CD4-positive, alpha-beta T cell (primary cell): ENCODE measurements at regions not wholly inside any gene's neighbourhood (a gene's known extent, or its start where the extent isn't known, plus 50 kb on each side); places are given as distances from the start of the nearest gene placed in this dataset.

Experiments used
- ATAC-seq: fragments of 200-7000 bp; cut with Tn5 transposase; one replicate; pipeline ENCODE4 v1.10.0; 2022; ENCODE audit warnings: mild to moderate bottlenecking; ENCODE audit not compliant: poor library complexity
- CTCF ChIA-PET: fragments of 350-600 bp; sonication (Branson Sonifier 250); formaldehyde crosslinking; loops from one replicate; lab custom pipeline; 2021; ENCODE audit warnings: antibody characterized with exemption, inconsistent platforms; lab: Charles Lee
- POLR2A ChIA-PET: fragments of 350-600 bp; sonication (Branson Sonifier 250); formaldehyde crosslinking; loops from one replicate; lab custom pipeline; 2021; ENCODE audit warnings: antibody characterized with exemption, inconsistent platforms; lab: Charles Lee
- DNase-seq, 14 experiments: peaks; one replicate each; pipeline ENCODE4 v3.0.0-alpha.2; 2013 to 2020; ENCODE audit warnings: mixed read lengths in 2 of 14
- H3K27ac ChIP-seq, 2 donors: one replicate each; pipeline versions ENCODE4 v1.5.1 to v1.7.0; 2013; ENCODE audit warnings: low read length in 2 of 2, low read depth in 1 of 2, mild to moderate bottlenecking in 1 of 2
- H3K27me3 ChIP-seq, 2 experiments: 1 replicate in 1 of 2; 2 replicates in 1 of 2; pipeline versions ENCODE4 v1.6.1 to v1.7.0; 2013; ENCODE audit warnings: low read length in 2 of 2, control low read depth in 1 of 2, mild to moderate bottlenecking in 1 of 2, moderate library complexity in 1 of 2; ENCODE audit not compliant: insufficient read depth in 2 of 2, control insufficient read depth in 1 of 2
- H3K36me3 ChIP-seq: one replicate; pipeline ENCODE4 v1.6.1; 2013; ENCODE audit warnings: low read length, control low read depth; ENCODE audit not compliant: insufficient read depth
- H3K4me1 ChIP-seq: one replicate; pipeline ENCODE4 v1.6.1; 2013; ENCODE audit warnings: low read length, control low read depth; ENCODE audit not compliant: insufficient read depth
- H3K4me3 ChIP-seq: one replicate; pipeline ENCODE4 v1.5.1; 2013; ENCODE audit warnings: mild to moderate bottlenecking, low read length, moderate library complexity
- H3K9me3 ChIP-seq, 2 experiments: 1 replicate in 1 of 2; 2 replicates in 1 of 2; pipeline versions ENCODE4 v1.6.1 to v1.7.0; 2013; ENCODE audit warnings: low read length in 2 of 2, mild to moderate bottlenecking in 2 of 2, control low read depth in 1 of 2, moderate library complexity in 1 of 2; ENCODE audit not compliant: control insufficient read depth in 1 of 2, insufficient read depth in 1 of 2
- H3K27ac Mint-ChIP-seq: one replicate; pipeline ENCODE4 v1.8.0; 2020; ENCODE audit warnings: mixed read lengths
- H3K27me3 Mint-ChIP-seq: one replicate; pipeline ENCODE4 v1.8.0; 2021; ENCODE audit warnings: mixed read lengths
- H3K36me3 Mint-ChIP-seq: one replicate; pipeline ENCODE4 v1.8.0; 2021; ENCODE audit warnings: low read depth, mixed read lengths
- H3K4me1 Mint-ChIP-seq: one replicate; pipeline ENCODE4 v1.8.0; 2021; ENCODE audit warnings: low read depth, mixed read lengths
- H3K4me3 Mint-ChIP-seq: one replicate; pipeline ENCODE4 v1.8.0; 2020; ENCODE audit warnings: mild to moderate bottlenecking, mixed read lengths
- H3K9me3 Mint-ChIP-seq: one replicate; pipeline ENCODE4 v1.8.0; 2020; ENCODE audit warnings: mixed read lengths
- intact Hi-C, 2 experiments: fragments of 100-400 bp; cut with DNase I in 1 of 2; cut with micrococcal nuclease in 1 of 2; formaldehyde crosslinking; loops; one replicate each; pipeline versions ENCODE4 v1.15.1 to v1.9.0; 2023 to 2025; cut with DNase I, micrococcal nuclease
- TF ChIP-seq, protein P1 (sequence below): fragments of 200-600 bp; IDR thresholded peaks from one replicate; pipeline ENCODE4 v1.8.0; 2022; ENCODE audit warnings: antibody characterized with exemption, mild to moderate bottlenecking

DNA sequence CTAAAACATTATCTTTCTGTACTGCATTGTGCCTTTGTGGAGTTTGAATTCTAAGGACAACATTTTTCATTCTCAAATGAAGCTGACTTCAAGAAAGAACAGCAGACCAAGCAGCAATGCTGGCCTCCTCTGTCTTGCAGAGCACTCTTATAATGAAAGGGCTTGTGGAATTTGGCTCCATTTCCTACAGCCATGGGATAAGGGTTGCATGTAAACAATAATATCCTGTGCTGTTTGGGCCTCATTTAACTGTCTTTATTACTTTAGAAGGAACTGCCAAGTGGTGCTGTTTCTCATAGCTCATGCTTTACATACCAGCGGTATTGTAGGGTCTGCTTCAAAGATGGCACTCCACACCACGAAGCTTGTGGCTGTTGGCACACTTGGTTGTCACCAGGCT is 111.4 kb upstream of the EOLA2 start:
- Histone ChIP-seq H3K27ac (no peak overlapping the region), H3K27me3 (no peaks in the 10 kb centered on the region), H3K4me1 (no peaks in the 10 kb centered on the region), H3K9me3 (no peaks in the 10 kb centered on the region), H3K36me3 (no peaks in the 10 kb centered on the region), H3K4me3 (no peak overlapping the region)
- H3K4me1 Mint-ChIP-seq: no peaks in the 10 kb centered on the region
- CTCF ChIA-PET: interaction anchor here (1.2 kb wide), 1 partner anchor 14 kb away, joined by 3 read pairs; no protein-coding TSS in a partner anchor
- no peak for ATAC-seq
- peaks cover 13% of the 10 kb centered on the region for H3K27me3 Mint-ChIP-seq
- no peaks in the 10 kb centered on the region for H3K9me3 Mint-ChIP-seq
- H3K4me3 Mint-ChIP-seq: no peak overlapping the region
- POLR2A ChIA-PET: no interaction called here
- no peak for DNase-seq
- TF ChIP-seq, protein P1, sequence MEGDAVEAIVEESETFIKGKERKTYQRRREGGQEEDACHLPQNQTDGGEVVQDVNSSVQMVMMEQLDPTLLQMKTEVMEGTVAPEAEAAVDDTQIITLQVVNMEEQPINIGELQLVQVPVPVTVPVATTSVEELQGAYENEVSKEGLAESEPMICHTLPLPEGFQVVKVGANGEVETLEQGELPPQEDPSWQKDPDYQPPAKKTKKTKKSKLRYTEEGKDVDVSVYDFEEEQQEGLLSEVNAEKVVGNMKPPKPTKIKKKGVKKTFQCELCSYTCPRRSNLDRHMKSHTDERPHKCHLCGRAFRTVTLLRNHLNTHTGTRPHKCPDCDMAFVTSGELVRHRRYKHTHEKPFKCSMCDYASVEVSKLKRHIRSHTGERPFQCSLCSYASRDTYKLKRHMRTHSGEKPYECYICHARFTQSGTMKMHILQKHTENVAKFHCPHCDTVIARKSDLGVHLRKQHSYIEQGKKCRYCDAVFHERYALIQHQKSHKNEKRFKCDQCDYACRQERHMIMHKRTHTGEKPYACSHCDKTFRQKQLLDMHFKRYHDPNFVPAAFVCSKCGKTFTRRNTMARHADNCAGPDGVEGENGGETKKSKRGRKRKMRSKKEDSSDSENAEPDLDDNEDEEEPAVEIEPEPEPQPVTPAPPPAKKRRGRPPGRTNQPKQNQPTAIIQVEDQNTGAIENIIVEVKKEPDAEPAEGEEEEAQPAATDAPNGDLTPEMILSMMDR: no peak
- no peaks in the 10 kb centered on the region for H3K36me3 Mint-ChIP-seq
- intact Hi-C loops: no loop called here
- no peak overlapping the region for H3K27ac Mint-ChIP-seq

DNA sequence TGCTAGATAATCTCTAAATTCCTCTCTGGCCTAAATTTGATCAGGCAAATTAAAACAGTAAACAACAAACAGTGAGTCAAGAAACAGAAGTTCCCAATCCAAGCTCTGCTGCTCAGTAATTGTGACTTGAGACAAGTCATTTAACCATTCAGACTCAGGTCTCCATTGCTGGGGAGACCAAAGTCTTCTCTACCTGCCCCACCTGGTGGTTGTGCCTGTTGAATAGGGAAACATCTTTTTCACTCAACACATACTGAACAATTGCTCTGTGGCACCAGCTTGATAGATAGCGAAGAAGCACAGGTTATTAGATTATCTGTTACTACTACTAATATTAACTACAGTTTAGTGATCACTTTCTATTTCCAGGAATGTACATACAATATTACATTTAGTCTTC is 112.1 kb upstream of the EOLA2 start:
- ATAC-seq (no peak), DNase-seq (no peak)
- ChIA-PET CTCF (no interaction called here), POLR2A (no interaction called here)
- Mint-ChIP-seq H3K4me3 (no peak overlapping the region), H3K27me3 (peaks cover 6% of the 10 kb centered on the region), H3K9me3 (no peaks in the 10 kb centered on the region), H3K4me1 (no peaks in the 10 kb centered on the region), H3K27ac (no peak overlapping the region), H3K36me3 (no peaks in the 10 kb centered on the region)
- Histone ChIP-seq H3K4me3 (no peak overlapping the region), H3K4me1 (no peaks in the 10 kb centered on the region), H3K36me3 (no peaks in the 10 kb centered on the region), H3K9me3 (no peaks in the 10 kb centered on the region), H3K27ac (no peak overlapping the region), H3K27me3 (no peaks in the 10 kb centered on the region)
- intact Hi-C loops: no loop called here
- TF ChIP-seq, protein P1: no peak

DNA sequence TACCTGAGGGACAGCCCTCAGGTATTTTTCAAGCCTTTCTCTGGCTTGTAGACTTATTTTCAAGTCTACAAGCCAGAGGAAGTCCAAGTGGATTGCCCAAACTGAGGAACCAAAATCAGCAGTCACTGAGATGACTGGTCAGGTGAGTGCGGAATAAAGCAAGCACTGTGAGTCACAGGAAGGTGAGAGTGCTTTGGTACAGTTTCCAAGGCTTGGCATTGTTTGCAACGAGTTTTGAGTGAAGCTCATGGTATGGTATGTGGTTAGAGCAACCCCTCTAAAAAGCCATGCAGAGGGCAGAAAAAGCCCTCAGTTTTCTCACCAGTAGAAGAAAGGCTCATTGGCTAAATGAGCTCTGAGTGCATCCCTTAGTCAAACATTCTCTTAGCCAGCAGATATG is 112.8 kb upstream of the EOLA2 start:
- Histone ChIP-seq H3K4me1 (no peaks in the 10 kb centered on the region), H3K36me3 (no peaks in the 10 kb centered on the region), H3K4me3 (no peak overlapping the region), H3K27ac (no peak overlapping the region), H3K27me3 (no peaks in the 10 kb centered on the region), H3K9me3 (no peaks in the 10 kb centered on the region)
- POLR2A ChIA-PET: no interaction called here
- TF ChIP-seq, protein P1: no peak
- intact Hi-C loops: no loop called here
- CTCF ChIA-PET: no interaction called here
- Mint-ChIP-seq H3K4me3 (no peak overlapping the region), H3K4me1 (no peaks in the 10 kb centered on the region), H3K27me3 (peaks cover 3% of the 10 kb centered on the region), H3K36me3 (no peaks in the 10 kb centered on the region), H3K9me3 (no peaks in the 10 kb centered on the region), H3K27ac (no peak overlapping the region)
- ATAC-seq: no peak
- no peak for DNase-seq
